Activated naive CD8-positive, alpha-beta T cell treated with anti-CD3 and anti-CD28 coated beads for 36 hours (primary cell): ENCODE measurements at regions not wholly inside any gene's neighbourhood (a gene's known extent, or its start where the extent isn't known, plus 50 kb on each side); places are given as distances from the start of the nearest gene placed in this dataset.
A peak's percentile ranks its signal among the peaks of the same experiment; 100 is the strongest.

ENCODE experiments used
- DNase-seq: peaks from one replicate; pipeline ENCODE4 v3.0.0; 2021
- H3K27ac Mint-ChIP-seq: one replicate; pipeline ENCODE4 v1.8.0; 2022; ENCODE audit warnings: mild to moderate bottlenecking, moderate library complexity, mixed read lengths
- H3K27me3 Mint-ChIP-seq: one replicate; pipeline ENCODE4 v1.8.0; 2022; ENCODE audit warnings: mild to moderate bottlenecking, mixed read lengths
- H3K36me3 Mint-ChIP-seq: one replicate; pipeline ENCODE4 v1.8.0; 2021; ENCODE audit warnings: mild to moderate bottlenecking, mixed read lengths
- H3K4me1 Mint-ChIP-seq: one replicate; pipeline ENCODE4 v1.8.0; 2021; ENCODE audit warnings: mixed read lengths
- H3K4me3 Mint-ChIP-seq: one replicate; pipeline ENCODE4 v1.8.0; 2022; ENCODE audit warnings: mild to moderate bottlenecking, moderate library complexity, mixed read lengths
- H3K9me3 Mint-ChIP-seq: one replicate; pipeline ENCODE4 v1.8.0; 2022; ENCODE audit warnings: mixed read lengths

GRCh38 chr1:81430955-81431623 is 369.6 kb upstream of the ADGRL2 start:
- Mint-ChIP-seq H3K9me3 (no peaks in the 10 kb centered on the region), H3K36me3 (no peaks in the 10 kb centered on the region), H3K4me1 (no peaks in the 10 kb centered on the region), H3K27ac (no peak overlapping the region), H3K27me3 (no peaks in the 10 kb centered on the region), H3K4me3 (no peak overlapping the region)
- no peak for DNase-seq

DNA sequence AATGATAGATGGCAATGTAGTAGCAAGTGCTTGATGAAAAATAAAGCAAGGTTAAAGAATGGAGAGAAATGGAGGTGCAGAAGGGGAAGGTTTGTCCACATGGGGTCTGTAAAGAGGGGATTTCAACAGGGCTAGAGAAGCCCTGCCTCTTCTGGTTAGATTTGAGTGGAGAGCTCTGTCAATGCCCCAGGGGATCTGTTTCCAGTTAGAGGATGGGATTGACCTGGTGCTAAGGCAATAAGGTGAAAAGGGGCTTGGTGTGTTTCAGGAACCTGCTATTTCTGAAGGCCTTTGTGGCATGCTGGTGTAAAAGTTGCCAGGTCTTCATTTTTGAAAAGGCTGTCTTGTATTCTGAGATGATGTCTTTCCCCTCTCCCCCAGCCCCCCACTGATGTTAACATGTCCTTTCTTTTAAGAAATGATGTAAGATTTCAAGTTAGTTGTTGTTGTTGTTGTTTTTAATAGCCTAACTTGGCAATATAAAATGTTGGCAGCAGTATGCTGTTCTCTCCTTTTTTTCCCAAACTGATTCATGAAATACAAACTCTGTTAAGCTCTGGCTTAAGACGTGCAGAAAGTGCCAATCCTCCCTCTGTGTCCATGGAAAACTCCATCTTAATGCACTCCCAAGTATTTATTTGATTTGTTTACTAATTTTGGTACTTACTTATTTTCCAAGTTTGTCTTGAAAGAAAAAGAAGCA is 370.3 kb upstream of the ADGRL2 start:
- H3K4me3 Mint-ChIP-seq = no peak overlapping the region
- H3K27ac Mint-ChIP-seq = no peak overlapping the region
- H3K9me3 Mint-ChIP-seq = no peaks in the 10 kb centered on the region
- no peaks in the 10 kb centered on the region for H3K4me1 Mint-ChIP-seq
- H3K27me3 Mint-ChIP-seq = no peaks in the 10 kb centered on the region
- no peaks in the 10 kb centered on the region for H3K36me3 Mint-ChIP-seq
- no peak for DNase-seq

DNA sequence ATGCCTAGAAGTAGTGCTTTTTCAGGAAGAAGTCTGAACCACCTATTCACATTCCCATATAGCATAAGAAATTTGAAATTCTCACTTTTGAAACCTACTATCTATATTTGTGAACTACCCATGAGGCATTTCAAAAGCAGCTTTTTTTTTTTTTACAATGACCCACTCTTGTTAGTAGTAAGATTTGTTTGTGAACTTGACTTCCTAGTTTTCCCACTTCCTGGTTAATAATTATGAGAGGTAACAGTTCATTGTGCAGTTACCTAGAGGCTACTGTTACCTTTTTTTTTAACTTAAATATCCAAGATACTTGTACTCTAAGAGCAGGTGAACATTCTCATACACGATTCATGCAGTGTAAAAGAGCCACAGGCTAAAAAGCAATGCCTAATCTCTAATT is 371.7 kb upstream of the ADGRL2 start:
- no peaks in the 10 kb centered on the region for H3K27me3 Mint-ChIP-seq
- no peaks in the 10 kb centered on the region for H3K4me1 Mint-ChIP-seq

DNA sequence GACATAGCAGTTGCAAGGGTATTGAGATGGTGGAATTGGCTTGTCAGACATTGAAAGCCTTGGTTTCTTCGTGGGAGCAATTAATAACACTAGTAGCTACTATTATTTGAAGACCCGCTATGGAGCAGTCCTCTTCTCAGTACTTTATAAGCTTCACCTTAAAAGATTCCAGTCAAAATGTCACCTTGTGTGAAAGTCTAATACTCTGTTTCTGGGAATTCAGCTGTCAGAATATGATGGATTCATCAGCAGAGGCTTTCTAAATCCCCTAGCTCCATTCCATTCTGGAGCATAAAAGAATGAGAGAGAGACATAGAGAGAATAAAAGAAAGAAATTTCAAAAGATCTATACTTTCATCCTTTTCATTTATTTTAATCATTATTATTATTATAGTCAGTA is 375.9 kb upstream of the ADGRL2 start:
- Mint-ChIP-seq H3K27ac (no peak overlapping the region), H3K4me1 (no peaks in the 10 kb centered on the region), H3K27me3 (no peaks in the 10 kb centered on the region)

More for the DNA sequence above, 371.7 kb upstream of the ADGRL2 start:
- no peaks in the 10 kb centered on the region for H3K36me3 Mint-ChIP-seq
- no peak overlapping the region for H3K4me3 Mint-ChIP-seq
- no peaks in the 10 kb centered on the region for H3K9me3 Mint-ChIP-seq
- H3K27ac Mint-ChIP-seq = no peak overlapping the region
- DNase-seq = no peak

DNA sequence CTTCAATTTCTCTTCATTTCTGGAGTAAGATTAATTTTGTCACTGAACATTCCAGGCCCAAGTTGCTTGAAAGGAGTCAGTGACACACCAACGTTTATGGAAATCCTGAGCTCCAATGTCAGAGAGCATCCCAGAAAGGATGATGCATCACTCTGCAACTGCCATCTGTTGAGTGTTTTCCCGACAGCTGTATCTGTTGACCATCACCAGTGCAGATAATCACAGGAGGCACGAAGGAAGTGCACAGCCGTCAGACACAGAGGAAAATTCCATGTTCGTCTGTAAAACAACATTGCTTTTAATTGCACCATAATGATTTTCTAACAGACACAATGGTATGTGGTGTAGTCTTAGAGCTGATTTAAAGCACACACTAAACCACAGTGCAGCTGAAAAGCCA is 376.7 kb upstream of the ADGRL2 start:
- Mint-ChIP-seq H3K4me3 (no peak overlapping the region), H3K27me3 (no peaks in the 10 kb centered on the region), H3K4me1 (no peaks in the 10 kb centered on the region), H3K9me3 (no peaks in the 10 kb centered on the region), H3K36me3 (no peaks in the 10 kb centered on the region), H3K27ac (no peak overlapping the region)
- DNase-seq = no peak

More for the DNA sequence above, 375.9 kb upstream of the ADGRL2 start:
- no peak overlapping the region for H3K4me3 Mint-ChIP-seq
- H3K9me3 Mint-ChIP-seq = no peaks in the 10 kb centered on the region
- DNase-seq = no peak
- no peaks in the 10 kb centered on the region for H3K36me3 Mint-ChIP-seq

DNA sequence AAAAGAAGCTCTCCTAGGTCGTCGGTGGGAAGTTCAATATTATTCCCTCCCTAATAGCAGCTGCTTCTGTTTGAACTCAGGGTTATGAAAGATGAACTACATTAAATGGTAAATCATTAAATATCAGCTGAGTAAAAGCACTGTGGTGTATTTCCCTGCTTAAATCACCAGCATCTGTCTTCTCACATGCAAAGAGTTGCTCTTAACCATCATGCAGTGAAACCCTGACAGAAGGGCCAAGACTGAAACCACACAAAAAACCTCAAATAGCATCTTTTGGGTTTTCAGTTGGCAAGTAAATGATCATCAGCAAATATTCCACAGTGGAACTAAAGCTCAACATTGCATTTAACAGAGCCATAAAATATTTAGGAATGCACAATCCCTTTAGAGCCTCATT is 380.0 kb upstream of the ADGRL2 start:
- H3K4me3 Mint-ChIP-seq = no peak overlapping the region
- H3K4me1 Mint-ChIP-seq = no peaks in the 10 kb centered on the region
- H3K36me3 Mint-ChIP-seq = no peaks in the 10 kb centered on the region
- no peaks in the 10 kb centered on the region for H3K27me3 Mint-ChIP-seq
- no peaks in the 10 kb centered on the region for H3K9me3 Mint-ChIP-seq
- no peak overlapping the region for H3K27ac Mint-ChIP-seq
- no peak for DNase-seq

DNA sequence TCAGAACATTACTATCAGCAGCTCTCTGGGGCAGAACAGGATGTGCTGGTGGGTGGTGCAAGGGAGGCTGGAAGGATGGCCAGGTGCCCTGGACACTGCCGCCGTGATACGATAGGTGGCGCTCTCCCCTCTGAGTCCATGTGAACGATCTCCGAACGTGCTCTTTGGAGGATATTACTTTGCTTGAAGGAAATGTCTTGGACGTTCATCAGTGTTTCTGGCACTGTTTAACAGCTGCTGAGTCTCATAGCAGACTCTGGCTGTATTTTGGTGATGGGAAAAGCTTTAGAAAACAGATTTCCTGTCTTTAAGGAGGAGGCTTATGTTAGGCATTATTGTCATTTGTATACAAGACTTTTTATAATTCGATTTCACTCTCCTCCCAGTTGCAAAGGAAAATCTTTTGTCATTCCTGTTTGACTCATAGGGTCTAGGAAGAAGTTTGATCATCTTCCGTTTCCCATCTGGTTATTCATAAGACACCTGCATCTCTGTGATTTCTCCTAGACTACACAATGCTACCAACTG is 386.2 kb upstream of the ADGRL2 start:
- H3K27ac Mint-ChIP-seq = no peak overlapping the region
- peak; percentile 2 for DNase-seq
- H3K9me3 Mint-ChIP-seq = no peaks in the 10 kb centered on the region
- no peaks in the 10 kb centered on the region for H3K4me1 Mint-ChIP-seq
- H3K4me3 Mint-ChIP-seq = no peak overlapping the region
- no peaks in the 10 kb centered on the region for H3K27me3 Mint-ChIP-seq
- H3K36me3 Mint-ChIP-seq = no peaks in the 10 kb centered on the region

DNA sequence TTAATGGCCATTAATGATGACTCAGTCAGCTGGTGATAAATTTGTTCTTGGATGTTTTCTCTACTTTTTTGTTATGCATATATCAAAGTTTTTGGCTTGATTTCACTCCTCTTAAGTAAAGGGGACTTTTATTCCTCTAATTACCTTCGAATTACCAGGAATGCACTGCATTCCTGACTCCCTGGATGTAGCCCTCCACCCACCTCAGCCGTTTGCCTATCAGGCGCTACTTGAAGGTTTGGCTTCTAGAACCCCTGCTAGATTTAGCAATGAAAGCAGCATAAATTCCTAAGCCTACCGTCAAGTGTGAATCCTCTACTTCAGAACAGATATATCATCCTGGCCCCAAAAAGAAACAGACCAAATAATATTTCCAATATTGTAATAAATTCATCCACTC is 387.8 kb upstream of the ADGRL2 start:
- Mint-ChIP-seq H3K36me3 (no peaks in the 10 kb centered on the region), H3K4me1 (no peaks in the 10 kb centered on the region), H3K27ac (no peak overlapping the region), H3K27me3 (no peaks in the 10 kb centered on the region), H3K9me3 (no peaks in the 10 kb centered on the region), H3K4me3 (no peak overlapping the region)
- DNase-seq = no peak

GRCh38 chr1:81410941-81411340 is 389.8 kb upstream of the ADGRL2 start:
- no peak overlapping the region for H3K27ac Mint-ChIP-seq
- no peaks in the 10 kb centered on the region for H3K27me3 Mint-ChIP-seq
- H3K4me3 Mint-ChIP-seq = no peak overlapping the region

GRCh38 chr1:81410351-81410750 is 390.4 kb upstream of the ADGRL2 start:
- no peaks in the 10 kb centered on the region for H3K9me3 Mint-ChIP-seq
- no peaks in the 10 kb centered on the region for H3K27me3 Mint-ChIP-seq
- no peak overlapping the region for H3K4me3 Mint-ChIP-seq
- H3K36me3 Mint-ChIP-seq = no peaks in the 10 kb centered on the region
- no peak for DNase-seq
- no peak overlapping the region for H3K27ac Mint-ChIP-seq
- H3K4me1 Mint-ChIP-seq = no peaks in the 10 kb centered on the region

More at GRCh38 chr1:81410941-81411340, 389.8 kb upstream of the ADGRL2 start:
- no peaks in the 10 kb centered on the region for H3K9me3 Mint-ChIP-seq
- DNase-seq = no peak
- no peaks in the 10 kb centered on the region for H3K4me1 Mint-ChIP-seq
- no peaks in the 10 kb centered on the region for H3K36me3 Mint-ChIP-seq

DNA sequence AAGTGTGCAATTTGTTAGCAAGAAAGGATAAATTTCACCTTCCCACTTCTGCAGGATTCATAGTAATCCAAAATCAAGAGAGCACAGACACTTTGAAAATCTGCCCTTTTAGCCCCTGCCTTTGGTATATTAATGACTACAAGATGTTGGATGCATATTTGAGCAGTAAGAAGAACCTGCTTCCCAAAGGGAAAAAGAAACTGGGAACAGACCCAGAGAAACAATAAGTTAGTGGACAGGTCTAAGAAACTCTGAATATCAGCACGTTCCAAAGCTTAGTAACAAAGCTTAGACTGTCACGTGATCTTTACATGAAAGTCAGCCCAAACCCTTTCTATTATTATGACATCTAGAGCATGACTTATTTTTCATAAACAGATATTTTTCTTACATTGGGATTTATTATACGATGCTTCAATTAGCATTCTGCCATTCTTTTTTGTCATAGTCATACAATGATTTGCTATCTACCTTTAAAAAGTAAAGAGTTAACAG is 390.9 kb upstream of the ADGRL2 start:
- H3K27me3 Mint-ChIP-seq = no peaks in the 10 kb centered on the region

DNA sequence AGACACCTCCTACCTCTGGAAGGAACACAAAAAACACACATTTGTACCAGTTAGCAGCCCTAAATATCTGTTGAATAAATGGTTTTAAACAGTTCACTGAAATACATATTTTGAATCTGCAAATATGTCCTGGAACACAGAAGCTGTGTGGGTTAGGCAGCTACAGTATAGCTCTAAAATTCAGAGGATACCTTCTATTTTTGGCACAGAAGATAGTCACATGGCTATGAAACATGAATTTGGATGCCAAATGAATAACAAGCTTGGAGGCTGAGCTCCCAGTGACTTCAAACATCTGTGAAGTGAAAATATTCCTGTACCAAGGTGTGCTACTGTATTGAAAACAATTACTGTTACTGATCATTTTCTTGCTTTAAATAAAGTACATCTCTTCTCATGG is 391.5 kb upstream of the ADGRL2 start:
- H3K36me3 Mint-ChIP-seq = no peaks in the 10 kb centered on the region
- DNase-seq = no peak
- no peak overlapping the region for H3K4me3 Mint-ChIP-seq
- H3K27ac Mint-ChIP-seq = no peak overlapping the region
- no peaks in the 10 kb centered on the region for H3K4me1 Mint-ChIP-seq
- no peaks in the 10 kb centered on the region for H3K9me3 Mint-ChIP-seq
- H3K27me3 Mint-ChIP-seq = no peaks in the 10 kb centered on the region

More for the DNA sequence above, 390.9 kb upstream of the ADGRL2 start:
- DNase-seq = no peak
- no peak overlapping the region for H3K4me3 Mint-ChIP-seq
- no peaks in the 10 kb centered on the region for H3K4me1 Mint-ChIP-seq
- no peaks in the 10 kb centered on the region for H3K36me3 Mint-ChIP-seq
- no peak overlapping the region for H3K27ac Mint-ChIP-seq
- no peaks in the 10 kb centered on the region for H3K9me3 Mint-ChIP-seq

- no peaks in the 10 kb centered on the region for H3K27me3 Mint-ChIP-seq
- H3K36me3 Mint-ChIP-seq = no peaks in the 10 kb centered on the region
- no peak overlapping the region for H3K4me3 Mint-ChIP-seq
- H3K9me3 Mint-ChIP-seq = no peaks in the 10 kb centered on the region
- H3K4me1 Mint-ChIP-seq = no peaks in the 10 kb centered on the region
- no peak overlapping the region for H3K27ac Mint-ChIP-seq
- no peak for DNase-seq
These were observed 392.3 kb upstream of the ADGRL2 start for GRCh38 chr1:81408419-81408818.

DNA sequence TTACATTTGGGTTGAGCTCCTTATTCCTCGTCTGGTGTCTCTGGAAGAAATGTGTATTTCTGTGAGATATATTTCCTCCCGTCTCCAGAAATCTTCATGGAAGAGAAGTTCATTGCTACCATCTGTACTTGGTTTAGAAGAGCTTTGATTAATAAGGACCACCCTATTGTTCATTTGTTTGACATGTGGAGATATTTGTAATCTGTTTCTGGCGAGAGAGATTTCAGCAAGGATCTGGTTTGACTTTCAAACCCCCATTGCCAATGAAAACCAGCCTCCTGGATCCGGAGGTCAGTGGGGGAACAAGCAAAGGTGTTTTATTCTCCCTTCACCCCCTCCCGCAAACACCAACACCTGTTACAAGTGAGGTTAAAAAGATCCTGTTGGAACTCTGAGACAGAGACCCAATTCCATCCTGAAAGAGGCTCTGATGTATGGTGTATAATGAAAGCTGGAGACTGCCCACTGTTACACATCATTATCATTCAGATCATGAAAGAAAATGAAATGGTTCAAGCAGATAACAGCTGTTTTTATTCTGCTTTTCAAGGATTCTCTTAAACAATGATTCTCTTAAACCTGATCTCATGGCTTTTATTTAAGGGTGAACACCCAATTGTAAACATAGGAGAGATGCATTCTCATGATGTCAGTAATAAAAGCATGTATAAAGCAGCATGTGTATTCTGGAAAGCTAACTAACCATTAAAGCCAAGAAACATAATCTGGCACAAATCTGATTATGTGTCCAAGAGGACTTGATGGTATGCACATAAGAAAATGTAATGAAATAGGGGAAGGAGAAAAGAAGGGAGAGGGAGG is 393.5 kb upstream of the ADGRL2 start:
- DNase-seq = no peak
- no peaks in the 10 kb centered on the region for H3K9me3 Mint-ChIP-seq
- H3K27me3 Mint-ChIP-seq = no peaks in the 10 kb centered on the region
- no peaks in the 10 kb centered on the region for H3K36me3 Mint-ChIP-seq
- H3K4me1 Mint-ChIP-seq = no peaks in the 10 kb centered on the region
- H3K4me3 Mint-ChIP-seq = no peak overlapping the region
- no peak overlapping the region for H3K27ac Mint-ChIP-seq
